ENCODE measurements at regions not wholly inside any gene's neighbourhood (a gene's known extent, or its start where the extent isn't known, plus 50 kb on each side); places are given as distances from the start of the nearest gene placed in this dataset.

DNA sequence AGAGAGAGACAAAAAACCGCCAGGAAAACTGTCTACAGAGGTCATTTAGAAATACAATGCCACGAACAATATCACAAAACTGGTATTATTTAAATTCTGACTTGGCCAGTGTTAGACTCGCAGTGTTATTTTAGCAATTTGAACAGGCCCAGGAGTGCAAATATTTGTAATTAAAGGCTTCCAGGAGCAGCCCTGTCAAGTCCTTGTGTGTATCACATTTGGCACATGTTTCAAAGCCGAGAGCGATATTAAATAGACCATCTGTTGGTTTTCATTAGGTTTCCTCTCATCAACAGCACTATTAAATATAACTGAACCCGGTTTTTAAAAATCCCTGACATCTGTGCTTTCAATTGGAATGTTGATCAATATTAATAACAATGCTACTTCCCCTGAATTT lies 656.9 kb downstream of the TSN start:
- no peak overlapping the region for H3K27ac ChIP-seq (ENCODE audit: low read depth, low read length)
- H3K27me3 ChIP-seq (ENCODE audit: control insufficient read depth, insufficient read depth, low read length), result no peaks in the 10 kb centered on the region
- H3K36me3 ChIP-seq (ENCODE audit: control insufficient read depth, insufficient read depth, low read length), result no peaks in the 10 kb centered on the region
- H3K9me3 ChIP-seq (ENCODE audit: control insufficient read depth, insufficient read depth, low read length), result no peaks in the 10 kb centered on the region
- 100% methylated on average over 1 of the region's 6 CpGs for WGBS (ENCODE audit: insufficient coverage)
- no peak overlapping the region for H3K4me3 ChIP-seq (ENCODE audit: low read depth, low read length)
- no peaks in the 10 kb centered on the region for H3K4me1 ChIP-seq (ENCODE audit: control insufficient read depth, insufficient read depth, low read length)
- peak in 2 of 6 donors; percentile 21 to 73 for DNase-seq (ENCODE audit: low read depth in 4 of 6, low spot score in 6 of 6)

DNA sequence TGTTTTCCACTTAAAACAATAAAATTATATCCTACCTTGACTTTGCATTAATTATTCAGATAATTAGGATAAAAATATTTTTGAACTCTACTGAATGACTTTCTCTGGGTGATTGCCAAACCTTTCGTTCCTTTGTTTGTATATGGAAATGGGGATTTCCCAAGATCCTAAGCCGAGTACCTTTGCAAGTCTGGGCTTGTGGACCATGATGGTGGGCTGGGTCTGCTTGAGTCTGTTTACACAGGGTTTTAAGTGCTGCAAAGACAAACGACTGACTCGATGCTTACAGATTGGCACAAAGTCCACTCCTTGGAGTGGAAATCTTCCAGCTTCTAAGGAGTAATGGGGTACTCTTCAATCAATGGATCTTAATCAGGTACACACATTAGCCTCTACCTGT lies 659.5 kb downstream of the TSN start:
- Histone ChIP-seq H3K4me3 (ENCODE audit: low read depth, low read length) (no peak overlapping the region), H3K36me3 (ENCODE audit: control insufficient read depth, insufficient read depth, low read length) (no peaks in the 10 kb centered on the region), H3K27me3 (ENCODE audit: control insufficient read depth, insufficient read depth, low read length) (no peaks in the 10 kb centered on the region), H3K9me3 (ENCODE audit: control insufficient read depth, insufficient read depth, low read length) (no peaks in the 10 kb centered on the region), H3K27ac (ENCODE audit: low read depth, low read length) (no peak overlapping the region), H3K4me1 (ENCODE audit: control insufficient read depth, insufficient read depth, low read length) (no peaks in the 10 kb centered on the region)
- WGBS (ENCODE audit: insufficient coverage), result 71% methylated on average over 3 of the region's 4 CpGs
- DNase-seq (ENCODE audit: low read depth in 4 of 6, low spot score in 6 of 6), result no peak

DNA sequence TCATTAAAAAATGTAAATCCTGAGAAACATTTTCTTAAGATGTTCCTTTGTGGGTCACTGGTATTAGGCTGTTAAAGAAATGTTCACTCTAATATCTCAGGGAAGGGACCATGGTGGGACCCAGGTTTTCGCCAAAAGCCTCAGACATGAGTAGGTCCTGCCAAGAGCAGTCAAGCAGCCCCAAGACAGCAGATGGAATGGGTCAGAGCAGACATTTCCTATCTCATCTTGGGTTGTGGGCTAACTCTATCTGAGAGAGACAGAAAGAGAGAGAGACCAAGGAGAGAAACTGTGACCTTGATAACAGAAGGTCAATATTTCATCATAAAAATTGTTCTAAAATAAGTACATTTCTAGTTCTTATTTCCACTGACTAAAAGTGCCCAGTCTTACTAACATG lies 661.7 kb downstream of the TSN start:
- Histone ChIP-seq H3K4me3 (ENCODE audit: low read depth, low read length) (no peak overlapping the region), H3K9me3 (ENCODE audit: control insufficient read depth, insufficient read depth, low read length) (no peaks in the 10 kb centered on the region)
- WGBS (ENCODE audit: insufficient coverage), result no CpG with 5 or more reads among the region's 1 CpG

DNA sequence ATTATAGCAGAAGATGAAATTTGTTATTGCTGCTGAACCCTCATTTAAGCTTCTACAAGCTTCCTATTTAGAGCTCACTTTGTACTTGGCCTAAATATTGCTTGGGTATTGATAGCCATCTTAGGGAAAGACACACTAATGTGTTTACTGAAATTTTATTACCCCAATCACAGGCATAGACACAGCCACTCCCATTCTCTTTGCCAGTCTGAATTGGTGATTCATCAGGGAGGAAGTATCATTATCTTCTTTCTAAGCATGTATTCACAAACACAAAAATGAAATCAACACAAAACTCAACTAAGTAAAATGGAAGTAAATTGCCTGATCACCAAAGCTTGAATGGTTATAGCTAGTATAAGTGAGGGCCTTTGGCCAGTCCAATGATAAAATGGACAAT lies 666.3 kb downstream of the TSN start:
- H3K36me3 ChIP-seq (ENCODE audit: control insufficient read depth, insufficient read depth, low read length), result no peaks in the 10 kb centered on the region
- no peaks in the 10 kb centered on the region for H3K27me3 ChIP-seq (ENCODE audit: control insufficient read depth, insufficient read depth, low read length)
- no peaks in the 10 kb centered on the region for H3K4me1 ChIP-seq (ENCODE audit: control insufficient read depth, insufficient read depth, low read length)
- no peak overlapping the region for H3K4me3 ChIP-seq (ENCODE audit: low read depth, low read length)
- no peaks in the 10 kb centered on the region for H3K9me3 ChIP-seq (ENCODE audit: control insufficient read depth, insufficient read depth, low read length)
- no peak for DNase-seq (ENCODE audit: low read depth in 4 of 6, low spot score in 6 of 6)
- no peak overlapping the region for H3K27ac ChIP-seq (ENCODE audit: low read depth, low read length)

More for the DNA sequence above, 661.7 kb downstream of the TSN start:
- H3K4me1 ChIP-seq (ENCODE audit: control insufficient read depth, insufficient read depth, low read length), result no peaks in the 10 kb centered on the region
- H3K36me3 ChIP-seq (ENCODE audit: control insufficient read depth, insufficient read depth, low read length), result no peaks in the 10 kb centered on the region
- DNase-seq (ENCODE audit: low read depth in 4 of 6, low spot score in 6 of 6), result no peak
- H3K27me3 ChIP-seq (ENCODE audit: control insufficient read depth, insufficient read depth, low read length), result no peaks in the 10 kb centered on the region
- no peak overlapping the region for H3K27ac ChIP-seq (ENCODE audit: low read depth, low read length)

DNA sequence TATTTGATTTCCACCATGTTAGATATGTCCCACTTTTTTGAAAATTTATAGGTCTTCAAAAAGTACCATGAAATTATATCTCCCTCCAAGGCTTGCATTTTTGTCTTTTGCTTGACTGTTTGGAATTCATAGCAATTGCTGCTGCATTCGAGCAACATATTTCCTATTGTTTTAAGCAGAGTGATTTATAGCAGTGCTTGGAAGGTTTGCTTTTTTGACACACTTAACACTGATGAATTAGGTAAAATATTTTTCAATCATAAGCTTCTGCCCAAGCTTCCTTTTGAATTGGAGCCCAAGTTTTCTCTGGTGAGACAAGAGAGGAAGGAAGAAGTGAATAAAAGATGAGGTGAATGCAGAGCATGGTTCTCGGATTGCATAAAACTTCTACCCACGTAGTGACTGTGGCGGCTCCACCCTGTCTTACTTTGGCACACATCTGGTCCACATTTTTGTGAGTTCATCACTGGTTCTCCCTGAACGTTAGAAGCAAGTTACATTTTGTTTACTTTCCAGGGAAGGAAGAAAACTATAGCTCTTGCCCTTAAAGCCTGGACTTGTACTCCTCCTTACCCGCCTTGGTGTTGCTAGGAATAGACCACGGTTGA lies 667.0 kb downstream of the TSN start:
- Histone ChIP-seq H3K4me1 (ENCODE audit: control insufficient read depth, insufficient read depth, low read length) (no peaks in the 10 kb centered on the region), H3K36me3 (ENCODE audit: control insufficient read depth, insufficient read depth, low read length) (no peaks in the 10 kb centered on the region), H3K27ac (ENCODE audit: low read depth, low read length) (no peak overlapping the region), H3K9me3 (ENCODE audit: control insufficient read depth, insufficient read depth, low read length) (no peaks in the 10 kb centered on the region), H3K27me3 (ENCODE audit: control insufficient read depth, insufficient read depth, low read length) (no peaks in the 10 kb centered on the region), H3K4me3 (ENCODE audit: low read depth, low read length) (no peak overlapping the region)
- no peak for DNase-seq (ENCODE audit: low read depth in 4 of 6, low spot score in 6 of 6)
- WGBS (ENCODE audit: insufficient coverage), result 82% methylated on average over 5 of the region's 7 CpGs

DNA sequence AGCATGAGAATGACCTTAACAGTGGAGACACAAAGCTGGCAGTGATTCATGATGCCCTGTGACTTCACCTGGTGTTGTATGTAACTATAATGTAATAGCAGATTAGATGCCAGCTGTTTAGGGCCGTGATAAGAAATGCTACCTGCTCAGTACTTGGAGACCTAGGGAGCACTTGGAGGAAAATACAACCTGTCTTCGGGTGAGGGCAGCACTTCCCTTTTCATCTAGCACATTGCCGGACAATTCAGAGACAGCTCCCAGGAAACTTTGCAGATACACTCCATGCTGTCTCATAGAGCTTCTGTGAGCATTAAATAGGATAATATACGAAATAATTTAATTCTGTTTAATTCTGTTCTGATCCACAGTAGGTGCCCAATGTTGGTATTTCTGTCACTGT lies 668.5 kb downstream of the TSN start:
- no peak for DNase-seq (ENCODE audit: low read depth in 4 of 6, low spot score in 6 of 6)
- 50% methylated on average over 1 of the region's 4 CpGs for whole genome bisulfite sequencing (ENCODE audit: insufficient coverage)

DNA sequence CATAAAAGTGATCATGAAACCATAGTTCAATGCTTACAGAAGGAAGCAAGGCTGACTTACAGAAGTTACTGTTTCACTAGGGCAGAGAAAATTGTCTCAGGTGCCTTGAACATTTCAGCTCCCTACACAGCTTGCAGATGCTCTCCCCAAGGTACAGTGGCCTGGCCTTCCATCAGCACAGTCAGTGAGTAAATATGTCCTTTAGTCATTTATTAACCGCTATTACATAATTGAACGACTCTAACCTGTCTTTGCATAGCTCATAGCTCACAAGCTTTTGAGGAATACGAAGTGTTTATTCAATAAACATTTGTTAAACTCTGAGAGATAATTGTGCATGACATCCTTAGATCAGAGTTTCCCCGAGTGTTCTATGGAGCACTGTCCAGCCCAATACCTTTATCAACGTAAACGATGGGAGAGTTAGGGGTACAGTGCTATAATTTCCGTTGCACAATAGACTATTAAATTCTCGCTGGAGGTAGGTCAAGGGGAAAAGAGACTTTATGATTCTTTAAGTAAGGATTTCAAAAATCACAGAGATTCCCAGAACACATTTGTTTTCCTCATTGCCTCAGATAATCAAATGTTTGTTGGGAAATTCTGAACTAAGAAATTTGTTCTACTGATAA lies 677.8 kb downstream of the TSN start:
- WGBS (ENCODE audit: insufficient coverage), result no CpG with 5 or more reads among the region's 8 CpGs
- no peak for DNase-seq (ENCODE audit: low read depth in 4 of 6, low spot score in 6 of 6)
- no peaks in the 10 kb centered on the region for H3K36me3 ChIP-seq (ENCODE audit: control insufficient read depth, insufficient read depth, low read length)
- no peak overlapping the region for H3K27ac ChIP-seq (ENCODE audit: low read depth, low read length)
- no peaks in the 10 kb centered on the region for H3K4me1 ChIP-seq (ENCODE audit: control insufficient read depth, insufficient read depth, low read length)
- no peaks in the 10 kb centered on the region for H3K27me3 ChIP-seq (ENCODE audit: control insufficient read depth, insufficient read depth, low read length)
- H3K4me3 ChIP-seq (ENCODE audit: low read depth, low read length), result no peak overlapping the region
- peaks cover 1% of the 10 kb centered on the region for H3K9me3 ChIP-seq (ENCODE audit: control insufficient read depth, insufficient read depth, low read length)

More for the DNA sequence above, 668.5 kb downstream of the TSN start:
- Histone ChIP-seq H3K27me3 (ENCODE audit: control insufficient read depth, insufficient read depth, low read length) (no peaks in the 10 kb centered on the region), H3K4me3 (ENCODE audit: low read depth, low read length) (no peak overlapping the region), H3K9me3 (ENCODE audit: control insufficient read depth, insufficient read depth, low read length) (no peaks in the 10 kb centered on the region), H3K36me3 (ENCODE audit: control insufficient read depth, insufficient read depth, low read length) (no peaks in the 10 kb centered on the region), H3K4me1 (ENCODE audit: control insufficient read depth, insufficient read depth, low read length) (no peaks in the 10 kb centered on the region), H3K27ac (ENCODE audit: low read depth, low read length) (no peak overlapping the region)

DNA sequence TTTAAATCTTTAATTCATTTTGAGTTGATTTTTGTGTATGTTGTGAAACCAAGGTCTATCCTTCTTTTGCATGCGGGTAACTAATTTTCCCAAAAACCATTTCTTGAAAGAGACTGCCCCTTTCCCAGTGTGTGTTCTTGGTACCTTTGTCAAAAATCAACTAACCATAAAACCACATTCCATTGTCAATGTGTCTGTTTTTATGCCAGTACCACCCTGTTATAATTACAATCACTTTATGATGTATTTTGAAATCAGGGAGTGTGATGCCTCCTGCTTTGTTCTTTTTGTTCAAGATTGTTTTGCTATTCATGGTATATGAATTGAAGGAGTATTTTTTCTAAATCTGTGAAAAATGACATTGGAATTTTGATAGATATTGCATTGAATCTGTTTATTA lies 689.6 kb downstream of the TSN start:
- H3K27ac ChIP-seq (ENCODE audit: low read depth, low read length), result no peak overlapping the region
- no peaks in the 10 kb centered on the region for H3K36me3 ChIP-seq (ENCODE audit: control insufficient read depth, insufficient read depth, low read length)
- DNase-seq (ENCODE audit: low read depth in 4 of 6, low spot score in 6 of 6), result no peak
- H3K4me1 ChIP-seq (ENCODE audit: control insufficient read depth, insufficient read depth, low read length), result no peaks in the 10 kb centered on the region
- H3K9me3 ChIP-seq (ENCODE audit: control insufficient read depth, insufficient read depth, low read length), result no peaks in the 10 kb centered on the region
- no peaks in the 10 kb centered on the region for H3K27me3 ChIP-seq (ENCODE audit: control insufficient read depth, insufficient read depth, low read length)
- no peak overlapping the region for H3K4me3 ChIP-seq (ENCODE audit: low read depth, low read length)
- WGBS (ENCODE audit: insufficient coverage), result no CpG with 5 or more reads among the region's 1 CpG

DNA sequence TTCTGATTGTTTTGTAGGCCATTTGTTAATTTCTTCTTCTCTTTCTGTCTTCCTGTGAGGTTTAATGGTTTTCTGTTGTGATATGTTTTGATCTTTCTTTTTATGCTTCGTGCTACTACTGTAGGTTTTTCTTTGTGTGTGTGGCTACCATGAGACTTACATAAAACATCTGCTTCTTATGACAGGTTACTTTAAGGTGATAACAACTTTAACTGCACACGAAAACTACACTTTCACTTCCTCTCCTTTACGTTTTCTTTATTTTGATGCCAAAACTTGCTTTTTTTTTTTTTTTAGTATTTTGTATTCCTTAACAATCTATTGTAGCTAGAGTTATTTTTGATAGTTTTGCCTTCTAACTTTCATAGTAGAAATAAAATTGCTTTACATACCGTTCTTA lies 691.3 kb downstream of the TSN start:
- WGBS (ENCODE audit: insufficient coverage), result no CpG with 5 or more reads among the region's 4 CpGs
- Histone ChIP-seq H3K4me3 (ENCODE audit: low read depth, low read length) (no peak overlapping the region), H3K9me3 (ENCODE audit: control insufficient read depth, insufficient read depth, low read length) (no peaks in the 10 kb centered on the region), H3K36me3 (ENCODE audit: control insufficient read depth, insufficient read depth, low read length) (no peaks in the 10 kb centered on the region), H3K4me1 (ENCODE audit: control insufficient read depth, insufficient read depth, low read length) (no peaks in the 10 kb centered on the region), H3K27me3 (ENCODE audit: control insufficient read depth, insufficient read depth, low read length) (no peaks in the 10 kb centered on the region), H3K27ac (ENCODE audit: low read depth, low read length) (no peak overlapping the region)
- DNase-seq (ENCODE audit: low read depth in 4 of 6, low spot score in 6 of 6), result no peak

DNA sequence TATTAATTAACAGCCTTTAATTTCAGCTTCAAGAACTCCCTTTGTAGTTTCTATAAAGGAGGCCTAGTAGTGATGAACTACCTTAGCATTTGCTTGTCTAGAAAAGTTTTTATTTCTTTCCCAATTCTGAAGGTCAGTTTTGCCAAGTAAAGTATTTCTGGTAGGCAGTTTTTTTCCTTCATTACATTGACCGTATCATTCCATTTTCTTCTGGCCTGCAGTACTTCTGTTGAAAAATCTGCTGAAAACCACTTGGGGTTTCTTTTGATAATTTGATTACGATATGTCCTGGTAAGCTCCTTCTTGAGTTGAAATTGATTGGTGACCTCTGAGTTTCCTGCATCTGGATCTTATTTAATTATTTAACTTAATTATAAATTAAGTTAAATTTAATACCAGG lies 691.8 kb downstream of the TSN start:
- no peak overlapping the region for H3K4me3 ChIP-seq (ENCODE audit: low read depth, low read length)
- no CpG with 5 or more reads among the region's 2 CpGs for WGBS (ENCODE audit: insufficient coverage)

More for the DNA sequence above, 691.8 kb downstream of the TSN start:
- H3K36me3 ChIP-seq (ENCODE audit: control insufficient read depth, insufficient read depth, low read length), result no peaks in the 10 kb centered on the region
- no peaks in the 10 kb centered on the region for H3K4me1 ChIP-seq (ENCODE audit: control insufficient read depth, insufficient read depth, low read length)
- H3K9me3 ChIP-seq (ENCODE audit: control insufficient read depth, insufficient read depth, low read length), result no peaks in the 10 kb centered on the region
- H3K27me3 ChIP-seq (ENCODE audit: control insufficient read depth, insufficient read depth, low read length), result no peaks in the 10 kb centered on the region
- no peak for DNase-seq (ENCODE audit: low read depth in 4 of 6, low spot score in 6 of 6)
- no peak overlapping the region for H3K27ac ChIP-seq (ENCODE audit: low read depth, low read length)

All from spinal cord (tissue), 9 donors.